Astrocyte of the spinal cord (primary cell): ENCODE measurements at regions not wholly inside any gene's neighbourhood (a gene's known extent, or its start where the extent isn't known, plus 50 kb on each side); places are given as distances from the start of the nearest gene placed in this dataset.

Experiments used
- DNase-seq: peaks from one replicate; pipeline ENCODE4 v3.0.0; 2011; ENCODE audit warnings: low read depth, low spot score
- H3K4me3 ChIP-seq: 2 replicates; pipeline ENCODE4 v1.5.1; 2011; ENCODE audit warnings: low read depth, mild to moderate bottlenecking, low read length, moderate library complexity
- in situ Hi-C: cut with HindIII; loops from 2 replicates; pipeline ENCODE4 v1.10.0; 2017; ENCODE audit warnings: low sequenced_read_pairs
- TF ChIP-seq, protein P1 (sequence below): IDR thresholded peaks from 2 replicates; pipeline ENCODE4 v1.5.1; 2012; ENCODE audit warnings: low read depth, mild to moderate bottlenecking, low read length, inconsistent platforms

DNA sequence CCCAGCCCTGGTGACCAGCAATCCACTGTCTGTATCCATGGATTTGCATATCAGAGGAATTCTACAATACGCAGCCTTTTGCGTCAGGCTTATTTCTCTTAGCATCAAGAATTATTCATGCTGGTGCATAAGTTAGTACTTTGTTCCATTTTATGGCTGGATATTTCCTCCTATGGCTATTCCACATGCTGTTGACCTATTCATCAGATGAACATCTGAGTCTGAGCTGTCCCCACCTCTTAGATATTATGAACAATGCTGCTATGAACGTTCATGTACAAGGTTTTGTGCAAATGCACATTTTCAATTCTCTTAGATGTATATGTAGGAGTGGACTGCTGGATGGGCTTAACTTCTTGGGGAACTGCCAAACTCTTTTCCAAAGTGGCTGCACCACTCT lies 79.0 kb upstream of the CST7 start:
- TF ChIP-seq, protein P1, sequence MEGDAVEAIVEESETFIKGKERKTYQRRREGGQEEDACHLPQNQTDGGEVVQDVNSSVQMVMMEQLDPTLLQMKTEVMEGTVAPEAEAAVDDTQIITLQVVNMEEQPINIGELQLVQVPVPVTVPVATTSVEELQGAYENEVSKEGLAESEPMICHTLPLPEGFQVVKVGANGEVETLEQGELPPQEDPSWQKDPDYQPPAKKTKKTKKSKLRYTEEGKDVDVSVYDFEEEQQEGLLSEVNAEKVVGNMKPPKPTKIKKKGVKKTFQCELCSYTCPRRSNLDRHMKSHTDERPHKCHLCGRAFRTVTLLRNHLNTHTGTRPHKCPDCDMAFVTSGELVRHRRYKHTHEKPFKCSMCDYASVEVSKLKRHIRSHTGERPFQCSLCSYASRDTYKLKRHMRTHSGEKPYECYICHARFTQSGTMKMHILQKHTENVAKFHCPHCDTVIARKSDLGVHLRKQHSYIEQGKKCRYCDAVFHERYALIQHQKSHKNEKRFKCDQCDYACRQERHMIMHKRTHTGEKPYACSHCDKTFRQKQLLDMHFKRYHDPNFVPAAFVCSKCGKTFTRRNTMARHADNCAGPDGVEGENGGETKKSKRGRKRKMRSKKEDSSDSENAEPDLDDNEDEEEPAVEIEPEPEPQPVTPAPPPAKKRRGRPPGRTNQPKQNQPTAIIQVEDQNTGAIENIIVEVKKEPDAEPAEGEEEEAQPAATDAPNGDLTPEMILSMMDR = no peak
- no peak for DNase-seq
- in situ Hi-C loops = no loop called here
- H3K4me3 ChIP-seq = no peak overlapping the region

DNA sequence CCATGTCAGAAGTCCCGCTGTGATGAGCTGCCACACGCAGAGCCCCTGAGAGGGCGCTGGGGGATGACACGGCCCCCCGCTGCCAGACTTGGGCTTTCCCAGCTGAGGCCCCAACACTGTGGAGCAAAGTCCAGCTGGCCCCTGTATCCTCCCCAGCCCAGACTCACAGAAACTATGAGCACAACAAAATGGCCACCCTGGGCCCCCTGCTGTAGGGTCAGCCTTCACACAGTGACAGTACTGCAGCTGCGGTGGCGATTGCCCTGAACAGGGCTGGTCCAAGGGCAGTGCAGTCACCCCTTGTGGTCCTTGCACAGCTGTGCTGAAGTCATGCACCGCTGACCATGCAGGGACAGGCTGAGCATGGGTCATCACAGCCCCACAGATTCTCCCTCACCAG lies 78.2 kb upstream of the CST7 start:
- TF ChIP-seq, protein P1 = no peak
- peak; percentile 5 for DNase-seq
- H3K4me3 ChIP-seq = no peak overlapping the region
- in situ Hi-C loops = no loop called here

DNA sequence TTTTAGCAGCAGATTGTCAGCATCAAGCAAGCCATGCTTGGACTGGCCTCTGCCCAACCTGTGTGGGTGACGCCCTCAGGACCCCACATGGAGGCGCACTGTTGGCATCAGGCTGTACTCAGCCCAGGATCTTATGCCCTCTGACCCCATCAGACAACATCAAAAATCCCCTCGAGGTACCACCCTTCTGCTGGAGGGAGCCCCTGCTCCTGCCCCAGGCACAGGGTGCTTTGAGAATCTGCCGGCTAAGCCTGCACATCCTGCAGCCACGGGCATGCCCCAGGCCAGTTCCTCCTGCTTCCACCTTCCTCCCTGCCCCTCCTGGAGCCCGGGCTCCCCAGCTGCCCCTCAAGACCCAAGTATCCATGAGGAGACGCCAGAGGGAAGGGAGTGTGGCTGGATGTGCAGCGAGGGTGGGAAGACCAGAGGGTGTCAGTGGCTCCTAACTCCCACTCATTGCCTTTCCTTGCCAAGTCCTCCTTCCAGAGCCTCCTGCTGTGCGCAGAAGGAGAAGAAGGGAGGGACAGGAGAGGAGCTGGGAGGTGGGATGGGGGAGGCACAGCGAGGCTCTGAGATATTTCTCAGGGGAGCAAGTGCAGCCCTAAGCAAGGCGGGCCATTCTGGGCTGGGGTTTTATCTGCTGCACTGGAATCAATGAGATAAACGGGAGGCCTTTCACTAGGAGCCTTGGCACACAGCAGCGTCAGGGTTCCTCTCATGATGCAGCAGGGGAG lies 77.4 kb upstream of the CST7 start:
- H3K4me3 ChIP-seq = no peak overlapping the region
- TF ChIP-seq, protein P1 = no peak
- in situ Hi-C loops = no loop called here
- no peak for DNase-seq

DNA sequence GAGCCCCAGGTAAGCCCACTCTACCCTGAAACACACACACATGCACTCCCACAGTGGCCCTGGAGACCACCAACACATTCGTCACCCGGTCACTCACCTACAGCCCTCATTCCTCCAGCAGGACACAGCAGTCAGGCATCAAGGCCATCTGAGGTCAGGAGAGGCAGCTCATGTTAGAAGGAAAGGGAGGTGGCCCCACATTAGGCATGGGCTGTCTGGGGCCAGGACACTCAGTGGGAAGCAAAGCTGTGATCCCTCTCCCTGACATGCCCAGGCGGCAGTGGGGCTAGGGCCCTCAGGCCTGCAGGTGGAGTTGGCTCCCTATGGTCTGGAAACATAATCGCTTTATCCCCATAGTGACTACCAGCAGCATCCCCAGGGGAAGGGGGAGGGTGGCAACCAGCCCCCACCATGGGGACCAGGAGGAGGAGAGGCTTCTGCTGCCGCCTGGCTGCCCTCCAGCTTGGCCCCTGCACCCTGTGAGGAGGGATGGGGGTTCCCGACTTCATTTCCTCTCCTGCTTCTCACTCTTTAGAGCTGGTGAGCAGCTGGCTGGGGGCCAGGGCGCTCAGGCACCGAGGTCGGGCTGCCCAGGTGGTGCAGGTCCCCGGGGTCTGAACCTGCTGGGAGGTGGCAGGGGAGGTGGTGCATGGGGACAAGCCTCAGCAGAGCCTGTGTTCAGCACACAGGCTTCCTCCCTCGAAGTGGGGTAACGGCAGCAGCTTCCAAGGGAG lies 76.6 kb upstream of the CST7 start:
- in situ Hi-C loops = no loop called here
- H3K4me3 ChIP-seq = no peak overlapping the region
- no peak for DNase-seq
- TF ChIP-seq, protein P1 = no peak

DNA sequence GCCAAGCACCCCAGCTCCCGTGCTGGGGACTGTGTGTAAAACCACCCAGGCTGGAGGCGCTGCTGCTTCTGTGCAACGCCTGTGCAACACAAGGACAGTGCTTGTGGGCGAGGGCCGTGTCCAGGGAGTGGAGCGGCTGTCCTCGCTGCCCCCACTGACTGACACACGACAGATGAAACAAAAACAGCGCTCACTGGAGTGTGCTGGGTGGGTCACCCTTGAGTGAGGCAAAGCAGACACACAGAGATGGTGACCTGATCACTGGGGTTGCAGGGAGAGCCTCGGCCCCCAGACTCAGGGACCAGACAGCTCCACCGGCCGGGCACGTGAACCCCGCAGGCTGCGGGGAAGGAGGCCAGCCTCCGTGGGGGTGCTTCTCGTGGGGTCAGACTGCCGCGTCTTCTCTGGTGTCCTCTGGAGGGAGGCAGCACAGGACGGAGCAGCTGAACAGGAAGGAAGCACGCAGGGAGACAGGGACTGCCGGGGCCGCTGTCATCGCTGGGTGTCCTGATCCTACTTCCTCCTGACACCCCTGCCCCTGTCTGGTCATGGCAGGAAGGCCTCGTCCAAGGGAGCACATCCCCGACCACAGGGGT lies 75.9 kb upstream of the CST7 start:
- DNase-seq = no peak
- TF ChIP-seq, protein P1 = no peak
- in situ Hi-C loops = no loop called here
- no peak overlapping the region for H3K4me3 ChIP-seq

DNA sequence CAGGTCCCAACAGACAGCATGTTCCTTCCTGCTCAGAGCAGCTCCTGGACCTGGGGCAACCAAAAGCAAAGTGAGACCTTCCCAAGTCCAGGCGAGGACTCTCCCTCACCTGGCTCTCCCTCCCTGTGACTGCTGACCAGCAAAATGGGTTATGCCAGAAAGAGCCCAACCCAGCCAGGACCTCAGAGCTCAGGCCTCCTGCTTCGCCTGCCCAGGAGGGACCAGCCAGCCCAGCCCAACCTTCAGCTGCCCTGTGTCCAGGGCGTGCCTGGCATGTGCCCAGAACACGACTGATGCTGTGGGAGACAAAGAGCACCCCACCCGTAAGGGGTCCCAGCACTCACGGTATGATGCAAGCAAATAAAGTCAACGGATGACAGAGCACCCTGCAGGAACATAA lies 74.0 kb upstream of the CST7 start:
- in situ Hi-C loops = no loop called here
- no peak overlapping the region for H3K4me3 ChIP-seq
- TF ChIP-seq, protein P1 = no peak

More for the DNA sequence above, 74.0 kb upstream of the CST7 start:
- DNase-seq = no peak
